H9 (cell line): ENCODE measurements at regions not wholly inside any gene's neighbourhood (a gene's known extent, or its start where the extent isn't known, plus 50 kb on each side); places are given as distances from the start of the nearest gene placed in this dataset.

Experiments
- DNase-seq: peaks from one replicate; pipeline ENCODE4 v3.0.0-alpha.2; 2017
- H2AFZ ChIP-seq: one replicate; pipeline ENCODE4 v1.6.1; 2013; ENCODE audit warnings: mild to moderate bottlenecking, low read length, control low read depth, moderate library complexity
- H2AK5ac ChIP-seq: 2 replicates; pipeline ENCODE4 v1.6.1; 2013; ENCODE audit warnings: low read length, control low read depth, mixed read lengths; ENCODE audit not compliant: insufficient read length
- H2BK120ac ChIP-seq: one replicate; pipeline ENCODE4 v1.6.1; 2013; ENCODE audit warnings: low read depth, mild to moderate bottlenecking, low read length, control low read depth, inconsistent platforms; ENCODE audit not compliant: poor library complexity, severe bottlenecking
- H2BK12ac ChIP-seq: 2 replicates; pipeline ENCODE4 v1.6.1; 2013; ENCODE audit warnings: low read length, control low read depth, mixed read lengths, low read depth; ENCODE audit not compliant: insufficient read length
- H2BK15ac ChIP-seq: 2 replicates; pipeline ENCODE4 v1.6.1; 2013; ENCODE audit warnings: low read depth, low read length, control low read depth
- H2BK20ac ChIP-seq: one replicate; pipeline ENCODE4 v1.6.1; 2013; ENCODE audit warnings: low read depth, mild to moderate bottlenecking, low read length, control low read depth, inconsistent platforms; ENCODE audit not compliant: poor library complexity, severe bottlenecking
- H2BK5ac ChIP-seq: 2 replicates; pipeline ENCODE4 v1.6.1; 2013; ENCODE audit warnings: low read length, control low read depth, mixed read lengths; ENCODE audit not compliant: insufficient read length
- H3K14ac ChIP-seq: 2 replicates; pipeline ENCODE4 v1.6.1; 2013; ENCODE audit warnings: low read length, control low read depth; ENCODE audit not compliant: insufficient read depth
- H3K18ac ChIP-seq: 2 replicates; pipeline ENCODE4 v1.6.1; 2013; ENCODE audit warnings: low read depth, mild to moderate bottlenecking, mixed read lengths, low read length, control low read depth; ENCODE audit not compliant: insufficient read length
- H3K23ac ChIP-seq: 2 replicates; pipeline ENCODE4 v1.6.1; 2013; ENCODE audit warnings: low read length, control low read depth, mixed read lengths, low read depth; ENCODE audit not compliant: insufficient read length
- H3K23me2 ChIP-seq: 2 replicates; pipeline ENCODE4 v1.6.1; 2013; ENCODE audit warnings: low read depth, mild to moderate bottlenecking, mixed read lengths, low read length, control low read depth; ENCODE audit not compliant: insufficient read length, poor library complexity, severe bottlenecking
- H3K27ac ChIP-seq: 2 replicates; pipeline ENCODE4 v1.5.1; 2013; ENCODE audit warnings: low read length, control low read depth, mixed read lengths, low read depth; ENCODE audit not compliant: insufficient read length
- H3K27me3 ChIP-seq: 2 replicates; pipeline ENCODE4 v1.6.1; 2013; ENCODE audit warnings: low read length, control low read depth, inconsistent platforms; ENCODE audit not compliant: insufficient read depth
- H3K4ac ChIP-seq: 2 replicates; pipeline ENCODE4 v1.6.1; 2013; ENCODE audit warnings: low read depth, mild to moderate bottlenecking, control low read depth, inconsistent platforms, low read length, moderate library complexity
- H3K4me1 ChIP-seq: 2 replicates; pipeline ENCODE4 v1.6.1; 2013; ENCODE audit warnings: low read length, control low read depth, inconsistent platforms; ENCODE audit not compliant: insufficient read depth
- H3K4me2 ChIP-seq: 2 replicates; pipeline ENCODE4 v1.6.1; 2013; ENCODE audit warnings: low read length, control low read depth, mixed read lengths; ENCODE audit not compliant: insufficient read length, insufficient read depth
- H3K56ac ChIP-seq: 2 replicates; pipeline ENCODE4 v1.6.1; 2013; ENCODE audit warnings: low read depth, mild to moderate bottlenecking, mixed read lengths, low read length, control low read depth; ENCODE audit not compliant: insufficient read length
- H3K79me1 ChIP-seq: 2 replicates; pipeline ENCODE4 v1.6.1; 2013; ENCODE audit warnings: low read depth, mild to moderate bottlenecking, moderate library complexity, low read length, control low read depth, inconsistent platforms; ENCODE audit not compliant: insufficient read depth, poor library complexity, severe bottlenecking
- H3K79me2 ChIP-seq: 2 replicates; pipeline ENCODE4 v1.6.1; 2013; ENCODE audit warnings: low read length, control low read depth, inconsistent platforms; ENCODE audit not compliant: insufficient read depth
- H3K9ac ChIP-seq: 2 replicates; pipeline ENCODE4 v1.6.1; 2013; ENCODE audit warnings: low read length, control low read depth, mixed read lengths; ENCODE audit not compliant: insufficient read length; ENCODE audit errors: extremely low read depth
- H3K9me3 ChIP-seq: one replicate; pipeline ENCODE4 v1.6.1; 2013; ENCODE audit warnings: low read depth, low read length, inconsistent platforms; ENCODE audit not compliant: control insufficient read depth
- H3T11ph ChIP-seq: one replicate; pipeline ENCODE4 v1.6.1; 2013; ENCODE audit warnings: mild to moderate bottlenecking, low read length, control low read depth, inconsistent platforms
- H4K20me1 ChIP-seq: one replicate; pipeline ENCODE4 v1.6.1; 2013; ENCODE audit not compliant: control insufficient read depth, insufficient read length, insufficient read depth
- H4K5ac ChIP-seq: 2 replicates; pipeline ENCODE4 v1.6.1; 2013; ENCODE audit warnings: low read depth, mild to moderate bottlenecking, mixed read lengths, low read length, control low read depth; ENCODE audit not compliant: insufficient read length
- H4K8ac ChIP-seq: replicated peaks from 2 replicates; pipeline ENCODE4 v1.6.1; 2013; ENCODE audit warnings: low read length, control low read depth, mixed read lengths, low read depth; ENCODE audit not compliant: insufficient read length
- H4K91ac ChIP-seq: 2 replicates; pipeline ENCODE4 v1.6.1; 2013; ENCODE audit warnings: low read depth, mild to moderate bottlenecking, moderate library complexity, mixed read lengths, low read length, control low read depth; ENCODE audit not compliant: insufficient read length
- H3K27ac Mint-ChIP-seq, 3 experiments: 2 replicates in 2 of 3; 3 replicates in 1 of 3; pipeline ENCODE4 v1.8.0; 2020 to 2021; ENCODE audit warnings: mixed read lengths in 3 of 3, mild to moderate bottlenecking in 1 of 3, moderate library complexity in 1 of 3
- H3K27me3 Mint-ChIP-seq: 2 replicates; pipeline ENCODE4 v1.8.0; 2021; ENCODE audit warnings: low read depth, mild to moderate bottlenecking, moderate library complexity, mixed read lengths
- H3K36me3 Mint-ChIP-seq, 3 experiments: 2 replicates in 2 of 3; 3 replicates in 1 of 3; pipeline ENCODE4 v1.8.0; 2020 to 2021; ENCODE audit warnings: low read depth in 3 of 3, mixed read lengths in 3 of 3; ENCODE audit not compliant: insufficient read depth in 1 of 3
- H3K4me1 Mint-ChIP-seq, 2 experiments: 2 replicates each; pipeline ENCODE4 v1.8.0; 2020; ENCODE audit warnings: mixed read lengths in 2 of 2
- H3K4me3 Mint-ChIP-seq, 2 experiments: 2 replicates in 1 of 2; 3 replicates in 1 of 2; pipeline ENCODE4 v1.8.0; 2020 to 2021; ENCODE audit warnings: mild to moderate bottlenecking in 2 of 2, mixed read lengths in 2 of 2, moderate library complexity in 1 of 2
- H3K9me3 Mint-ChIP-seq, 2 experiments: 2 replicates in 1 of 2; 3 replicates in 1 of 2; pipeline ENCODE4 v1.8.0; 2020; ENCODE audit warnings: mild to moderate bottlenecking in 2 of 2, mixed read lengths in 2 of 2, moderate library complexity in 1 of 2
- WGBS: extraction: QIAGEN DNeasy Blood & Tissue Kit; methylation state at CpG from one replicate; pipeline ENCODE4 v1.1.7; 2013; ENCODE audit warnings: missing lambda C conversion rate, low lambda C conversion rate, mixed read lengths; ENCODE audit not compliant: insufficient read length; ENCODE audit errors: extremely low coverage; 5-methylcytosine and 5-hydroxymethylcytosine counted together
- TF ChIP-seq, protein P1 (sequence below): fragments of 200-600 bp; sonication (generic); conservative IDR thresholded peaks from 3 replicates; pipeline ENCODE4 v1.8.0; 2021; ENCODE audit warnings: antibody characterized with exemption, mild to moderate bottlenecking

DNA sequence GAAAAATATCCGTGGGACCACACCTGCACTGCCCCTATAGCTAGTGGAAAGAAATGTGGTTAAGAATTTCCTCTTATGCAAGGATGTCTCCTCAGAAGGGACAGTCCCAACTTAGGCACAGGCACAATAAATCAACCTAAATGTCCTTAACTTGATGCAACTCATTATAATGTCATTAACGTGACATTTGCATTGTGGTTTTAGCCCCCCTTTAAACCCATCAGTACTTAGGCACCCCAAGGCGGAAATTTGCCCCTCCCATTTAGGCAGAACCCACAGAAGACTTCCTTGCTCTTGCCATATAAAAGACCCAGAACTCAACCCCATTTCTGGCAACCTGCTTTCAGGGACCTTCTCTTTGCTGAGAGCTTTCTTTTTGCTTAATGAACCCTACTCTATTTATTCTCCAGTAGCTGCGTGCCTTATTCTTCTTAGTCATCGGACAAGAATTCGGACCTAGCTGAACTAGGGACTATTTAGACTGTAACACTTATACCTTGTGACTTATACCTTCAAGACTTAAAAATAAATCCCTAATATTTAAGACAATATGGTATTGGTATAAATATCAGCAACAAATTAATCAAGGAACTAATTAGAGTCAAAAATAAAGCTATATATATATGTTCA, 1281.6 kb upstream of the TMEFF2 start:
- WGBS: no CpG with 5 or more reads among the region's 6 CpGs
- Mint-ChIP-seq H3K9me3 (0 out of 5 replicates have a peak, but pooled peaks cover 0 to 3% of the 10 kb centered on the region in 2 experiments), H3K36me3 (no peaks in the 10 kb centered on the region), H3K27ac (no peak overlapping the region), H3K4me1 (peaks cover 10% of the 10 kb centered on the region in 2 experiments), H3K4me3 (no peak overlapping the region), H3K27me3 (no peaks in the 10 kb centered on the region)
- Histone ChIP-seq H2BK5ac (no peak overlapping the region), H4K20me1 (no peaks in the 10 kb centered on the region), H3K23ac (no peak overlapping the region), H3K9me3 (no peaks in the 10 kb centered on the region), H2BK20ac (no peak overlapping the region), H3K9ac (no peak overlapping the region), H2AFZ (no peak overlapping the region), H3K14ac (no peak overlapping the region), H3K79me1 (no peaks in the 10 kb centered on the region), H3K4me1 (no peaks in the 10 kb centered on the region), H3T11ph (no peak overlapping the region), H4K8ac (no peak overlapping the region), H4K5ac (no peak overlapping the region), H3K79me2 (no peaks in the 10 kb centered on the region), H4K91ac (no peak overlapping the region), H2BK120ac (no peak overlapping the region), H3K23me2 (no peaks in the 10 kb centered on the region), H2BK15ac (no peak overlapping the region), H3K18ac (no peak overlapping the region), H3K27me3 (no peaks in the 10 kb centered on the region), H2BK12ac (no peak overlapping the region), H3K27ac (no peak overlapping the region), H2AK5ac (no peak overlapping the region), H3K4ac (no peak overlapping the region), H3K56ac (no peak overlapping the region), H3K4me2 (no peak overlapping the region)
- TF ChIP-seq, protein P1, sequence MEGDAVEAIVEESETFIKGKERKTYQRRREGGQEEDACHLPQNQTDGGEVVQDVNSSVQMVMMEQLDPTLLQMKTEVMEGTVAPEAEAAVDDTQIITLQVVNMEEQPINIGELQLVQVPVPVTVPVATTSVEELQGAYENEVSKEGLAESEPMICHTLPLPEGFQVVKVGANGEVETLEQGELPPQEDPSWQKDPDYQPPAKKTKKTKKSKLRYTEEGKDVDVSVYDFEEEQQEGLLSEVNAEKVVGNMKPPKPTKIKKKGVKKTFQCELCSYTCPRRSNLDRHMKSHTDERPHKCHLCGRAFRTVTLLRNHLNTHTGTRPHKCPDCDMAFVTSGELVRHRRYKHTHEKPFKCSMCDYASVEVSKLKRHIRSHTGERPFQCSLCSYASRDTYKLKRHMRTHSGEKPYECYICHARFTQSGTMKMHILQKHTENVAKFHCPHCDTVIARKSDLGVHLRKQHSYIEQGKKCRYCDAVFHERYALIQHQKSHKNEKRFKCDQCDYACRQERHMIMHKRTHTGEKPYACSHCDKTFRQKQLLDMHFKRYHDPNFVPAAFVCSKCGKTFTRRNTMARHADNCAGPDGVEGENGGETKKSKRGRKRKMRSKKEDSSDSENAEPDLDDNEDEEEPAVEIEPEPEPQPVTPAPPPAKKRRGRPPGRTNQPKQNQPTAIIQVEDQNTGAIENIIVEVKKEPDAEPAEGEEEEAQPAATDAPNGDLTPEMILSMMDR: no peak
- DNase-seq: no peak
